ENCODE measurements at regions not wholly inside any gene's neighbourhood (a gene's known extent, or its start where the extent isn't known, plus 50 kb on each side); places are given as distances from the start of the nearest gene placed in this dataset.

GRCh38 chr11:34830648-34831047, 85.5 kb downstream of the APIP start:
- Mint-ChIP-seq H3K27me3 (ENCODE audit: low read depth) (no peaks in the 10 kb centered on the region), H3K9me3 (no peaks in the 10 kb centered on the region), H3K4me1 (no peaks in the 10 kb centered on the region), H3K4me3 (no peak overlapping the region), H3K36me3 (ENCODE audit: low read depth) (peaks cover 3% of the 10 kb centered on the region), H3K27ac (no peak overlapping the region)
- TF ChIP-seq, protein P1, sequence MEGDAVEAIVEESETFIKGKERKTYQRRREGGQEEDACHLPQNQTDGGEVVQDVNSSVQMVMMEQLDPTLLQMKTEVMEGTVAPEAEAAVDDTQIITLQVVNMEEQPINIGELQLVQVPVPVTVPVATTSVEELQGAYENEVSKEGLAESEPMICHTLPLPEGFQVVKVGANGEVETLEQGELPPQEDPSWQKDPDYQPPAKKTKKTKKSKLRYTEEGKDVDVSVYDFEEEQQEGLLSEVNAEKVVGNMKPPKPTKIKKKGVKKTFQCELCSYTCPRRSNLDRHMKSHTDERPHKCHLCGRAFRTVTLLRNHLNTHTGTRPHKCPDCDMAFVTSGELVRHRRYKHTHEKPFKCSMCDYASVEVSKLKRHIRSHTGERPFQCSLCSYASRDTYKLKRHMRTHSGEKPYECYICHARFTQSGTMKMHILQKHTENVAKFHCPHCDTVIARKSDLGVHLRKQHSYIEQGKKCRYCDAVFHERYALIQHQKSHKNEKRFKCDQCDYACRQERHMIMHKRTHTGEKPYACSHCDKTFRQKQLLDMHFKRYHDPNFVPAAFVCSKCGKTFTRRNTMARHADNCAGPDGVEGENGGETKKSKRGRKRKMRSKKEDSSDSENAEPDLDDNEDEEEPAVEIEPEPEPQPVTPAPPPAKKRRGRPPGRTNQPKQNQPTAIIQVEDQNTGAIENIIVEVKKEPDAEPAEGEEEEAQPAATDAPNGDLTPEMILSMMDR (IDR thresholded peaks at IDR 0.05; ENCODE audit: unreplicated experiment in 3 of 3): no peak

DNA sequence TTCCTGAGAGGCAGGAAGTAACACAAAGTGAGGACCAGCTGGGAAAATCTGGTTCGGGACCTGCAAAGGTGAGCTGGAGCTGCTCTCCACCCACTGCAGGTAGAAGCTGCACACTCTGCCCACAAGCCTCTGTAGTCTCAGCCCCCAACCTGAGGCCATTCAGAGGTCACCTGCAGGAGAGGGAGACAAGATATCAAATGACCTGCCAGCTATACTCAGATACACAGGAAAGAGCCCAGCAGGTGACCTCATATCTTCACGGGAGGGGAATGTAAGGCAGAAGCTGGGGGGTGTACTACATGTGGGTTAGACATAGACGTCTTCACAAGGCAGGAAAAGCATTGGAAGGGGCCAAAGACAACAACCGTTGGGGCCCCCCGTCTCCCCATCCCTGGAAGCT, 86.1 kb downstream of the APIP start:
- no peaks in the 10 kb centered on the region for H3K9me3 Mint-ChIP-seq
- no peak overlapping the region for H3K4me3 Mint-ChIP-seq
- peaks cover 3% of the 10 kb centered on the region for H3K36me3 Mint-ChIP-seq (ENCODE audit: low read depth)
- H3K27me3 Mint-ChIP-seq (ENCODE audit: low read depth): no peaks in the 10 kb centered on the region
- TF ChIP-seq, protein P1 (IDR thresholded peaks at IDR 0.05; ENCODE audit: unreplicated experiment in 3 of 3): no peak
- H3K27ac Mint-ChIP-seq: no peak overlapping the region
- H3K4me1 Mint-ChIP-seq: no peaks in the 10 kb centered on the region

DNA sequence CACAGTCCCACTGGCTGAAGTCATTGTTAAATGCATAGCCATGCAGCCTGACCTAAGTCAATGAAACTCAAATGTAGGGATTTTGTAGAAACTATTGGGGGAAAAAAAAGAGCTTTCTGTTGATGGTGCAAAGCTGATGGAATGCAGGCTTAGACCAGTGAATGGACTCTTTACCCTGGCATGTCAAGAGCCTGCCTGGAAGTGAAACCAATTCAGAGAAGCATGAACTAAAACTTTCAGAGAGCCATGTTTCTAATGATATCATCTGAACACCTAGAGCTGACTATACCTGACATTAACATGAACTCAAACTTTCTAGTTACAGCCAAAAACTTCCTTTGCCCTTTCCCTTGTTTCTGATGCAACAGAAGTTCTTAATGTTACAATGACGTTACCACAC, 89.0 kb downstream of the APIP start:
- Mint-ChIP-seq H3K4me1 (peaks cover 6% of the 10 kb centered on the region), H3K36me3 (ENCODE audit: low read depth) (peaks cover 3% of the 10 kb centered on the region), H3K27me3 (ENCODE audit: low read depth) (no peaks in the 10 kb centered on the region), H3K27ac (no peak overlapping the region), H3K9me3 (no peaks in the 10 kb centered on the region), H3K4me3 (no peak overlapping the region)
- TF ChIP-seq, protein P1 (IDR thresholded peaks at IDR 0.05; ENCODE audit: unreplicated experiment in 3 of 3): no peak

DNA sequence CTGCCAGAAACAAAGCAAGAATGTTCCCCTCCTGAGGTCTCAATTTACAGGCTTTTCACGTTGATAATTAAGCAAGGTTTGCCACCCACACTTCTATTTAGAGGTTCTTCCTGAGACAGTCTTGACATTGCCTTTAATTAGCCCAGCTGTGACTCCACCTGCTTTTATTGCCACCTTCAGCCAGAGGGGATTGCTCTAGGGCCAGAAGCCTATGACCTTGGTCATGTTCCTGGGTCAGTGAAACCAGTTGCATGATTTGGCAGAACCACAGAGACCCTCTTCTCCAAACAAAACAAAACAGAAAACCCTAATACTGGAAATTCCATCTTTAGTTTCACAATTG, 89.8 kb downstream of the APIP start:
- Mint-ChIP-seq H3K27ac (peak overlapping the region in 2 of 3 experiments; percentile 77 to 89), H3K27me3 (ENCODE audit: low read depth) (no peaks in the 10 kb centered on the region), H3K4me3 (no peak overlapping the region), H3K36me3 (ENCODE audit: low read depth) (peaks cover 3% of the 10 kb centered on the region), H3K4me1 (peaks cover 11% of the 10 kb centered on the region), H3K9me3 (no peaks in the 10 kb centered on the region)
- TF ChIP-seq, protein P1 (IDR thresholded peaks at IDR 0.05; ENCODE audit: unreplicated experiment in 3 of 3): no peak

DNA sequence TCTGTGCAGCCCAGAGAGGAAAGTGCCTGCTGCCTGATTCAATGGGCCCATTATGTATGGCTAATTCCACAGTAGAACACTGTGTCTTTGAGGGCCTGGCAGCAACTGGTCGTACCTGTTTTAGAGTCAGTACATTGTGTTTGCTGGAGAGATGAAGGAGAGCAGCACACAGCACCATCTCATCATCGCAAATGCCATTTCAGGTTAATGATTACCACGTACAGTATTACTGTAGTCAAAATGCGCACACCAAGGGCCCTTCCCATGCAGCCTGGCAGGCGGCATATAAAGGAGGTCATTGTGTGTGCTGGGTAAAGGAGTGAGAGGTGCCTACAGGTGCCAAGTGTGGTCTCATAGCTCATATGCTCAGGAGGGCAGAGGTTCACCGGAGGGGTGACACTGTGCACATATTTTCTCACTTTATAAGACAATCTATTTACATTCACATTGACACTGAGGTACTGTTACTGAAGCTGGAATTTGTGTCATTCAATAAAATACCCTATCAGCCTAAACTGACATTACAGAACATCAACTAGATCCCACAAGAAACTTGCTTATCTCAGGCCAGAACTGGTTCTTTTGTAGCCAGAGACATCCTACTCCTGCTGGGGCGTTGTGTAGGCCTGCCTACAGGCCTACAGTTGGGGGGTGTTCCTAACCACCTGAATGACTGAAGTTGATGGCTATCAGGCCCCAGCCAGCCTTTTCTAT, 90.4 kb downstream of the APIP start:
- H3K9me3 Mint-ChIP-seq: no peaks in the 10 kb centered on the region

GRCh38 chr11:34825315-34825669, 90.9 kb downstream of the APIP start:
- Mint-ChIP-seq H3K27me3 (ENCODE audit: low read depth) (no peaks in the 10 kb centered on the region), H3K9me3 (no peaks in the 10 kb centered on the region), H3K36me3 (ENCODE audit: low read depth) (peaks cover 7% of the 10 kb centered on the region), H3K4me1 (peaks cover 11% of the 10 kb centered on the region), H3K27ac (peak overlapping the region; percentile 67 to 89 (median 77)), H3K4me3 (no peak overlapping the region)
- TF ChIP-seq, protein P1 (IDR thresholded peaks at IDR 0.05; ENCODE audit: unreplicated experiment in 3 of 3): no peak

More for the DNA sequence above, 90.4 kb downstream of the APIP start:
- Mint-ChIP-seq H3K4me3 (no peak overlapping the region), H3K27ac (peak overlapping the region; percentile 67 to 89 (median 77)), H3K36me3 (ENCODE audit: low read depth) (peaks cover 3% of the 10 kb centered on the region), H3K4me1 (peaks cover 11% of the 10 kb centered on the region), H3K27me3 (ENCODE audit: low read depth) (no peaks in the 10 kb centered on the region)
- TF ChIP-seq, protein P1 (IDR thresholded peaks at IDR 0.05; ENCODE audit: unreplicated experiment in 3 of 3): no peak

Data from nephron (organoid).